Body of pancreas (tissue), 4 donors: ENCODE measurements at regions not wholly inside any gene's neighbourhood (a gene's known extent, or its start where the extent isn't known, plus 50 kb on each side); places are given as distances from the start of the nearest gene placed in this dataset.
"Not testable (repeated sequence)": the region's sequence is repeated elsewhere in the genome, so short reads cannot be mapped to it uniquely, and the experiment has no call there.

ENCODE experiments used
- CTCF ChIP-seq, 7 experiments: fragments of 450-650 bp in 4 of 7; fragments of 200-600 bp in 3 of 7; sonication (generic) in 3 of 7; IDR thresholded peaks; one replicate each; pipeline ENCODE4 v1.5.1; 2016 to 2019; ENCODE audit warnings: antibody characterized with exemption in 7 of 7
- POLR2A ChIP-seq, 3 donors: fragments of 450-650 bp; IDR thresholded peaks; one replicate each; pipeline ENCODE4 v1.6.1; 2016; ENCODE audit warnings: antibody characterized with exemption in 3 of 3, mild to moderate bottlenecking in 2 of 3

- not testable (repeated sequence) for TF ChIP-seq CTCF, POLR2A (IDR thresholded peaks at IDR 0.05)
These were observed 61.1 kb upstream of the DLG1 start for GRCh38 chr3:197359476-197359875.
